ENCODE measurements at regions not wholly inside any gene's neighbourhood (a gene's known extent, or its start where the extent isn't known, plus 50 kb on each side); places are given as distances from the start of the nearest gene placed in this dataset.
A peak's percentile ranks its signal among the peaks of the same experiment; 100 is the strongest.

DNA sequence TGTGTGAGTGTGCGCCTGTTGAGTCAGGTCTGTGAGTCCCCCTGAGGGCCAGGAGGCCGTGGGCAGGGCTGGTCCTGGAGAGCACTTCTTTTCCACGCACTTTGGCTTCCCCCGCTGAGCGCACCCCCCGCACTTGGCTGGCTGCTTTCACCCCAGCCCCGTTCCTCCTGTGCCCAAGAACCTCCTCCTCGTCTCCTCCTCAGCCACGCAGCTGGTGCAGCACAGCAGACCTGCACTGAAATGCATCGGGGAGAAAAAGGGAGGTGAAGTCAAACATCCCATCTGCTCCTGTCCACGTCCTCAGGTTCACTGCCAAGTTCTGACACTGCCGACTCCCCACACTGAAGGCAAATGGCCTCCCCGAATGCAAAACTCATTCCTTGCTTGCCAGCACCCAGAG lies 362.7 kb upstream of the SFSWAP start:
- intact Hi-C loops (cut with DNase I; ENCODE audit: low total_unique reads): no loop called here
- Histone ChIP-seq H3K4me3 (no peak overlapping the region), H3K27me3 (no peaks in the 10 kb centered on the region), H3K36me3 (no peaks in the 10 kb centered on the region), H3K4me1 (no peaks in the 10 kb centered on the region), H3K9me3 (no peaks in the 10 kb centered on the region), H3K27ac (peak overlapping the region; percentile 5 to 41)
- no peak for TF ChIP-seq POLR2A (IDR thresholded peaks at IDR 0.05)
- TF ChIP-seq, protein P1, sequence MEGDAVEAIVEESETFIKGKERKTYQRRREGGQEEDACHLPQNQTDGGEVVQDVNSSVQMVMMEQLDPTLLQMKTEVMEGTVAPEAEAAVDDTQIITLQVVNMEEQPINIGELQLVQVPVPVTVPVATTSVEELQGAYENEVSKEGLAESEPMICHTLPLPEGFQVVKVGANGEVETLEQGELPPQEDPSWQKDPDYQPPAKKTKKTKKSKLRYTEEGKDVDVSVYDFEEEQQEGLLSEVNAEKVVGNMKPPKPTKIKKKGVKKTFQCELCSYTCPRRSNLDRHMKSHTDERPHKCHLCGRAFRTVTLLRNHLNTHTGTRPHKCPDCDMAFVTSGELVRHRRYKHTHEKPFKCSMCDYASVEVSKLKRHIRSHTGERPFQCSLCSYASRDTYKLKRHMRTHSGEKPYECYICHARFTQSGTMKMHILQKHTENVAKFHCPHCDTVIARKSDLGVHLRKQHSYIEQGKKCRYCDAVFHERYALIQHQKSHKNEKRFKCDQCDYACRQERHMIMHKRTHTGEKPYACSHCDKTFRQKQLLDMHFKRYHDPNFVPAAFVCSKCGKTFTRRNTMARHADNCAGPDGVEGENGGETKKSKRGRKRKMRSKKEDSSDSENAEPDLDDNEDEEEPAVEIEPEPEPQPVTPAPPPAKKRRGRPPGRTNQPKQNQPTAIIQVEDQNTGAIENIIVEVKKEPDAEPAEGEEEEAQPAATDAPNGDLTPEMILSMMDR (IDR thresholded peaks at IDR 0.05): no peak
- DNase-seq: no peak

DNA sequence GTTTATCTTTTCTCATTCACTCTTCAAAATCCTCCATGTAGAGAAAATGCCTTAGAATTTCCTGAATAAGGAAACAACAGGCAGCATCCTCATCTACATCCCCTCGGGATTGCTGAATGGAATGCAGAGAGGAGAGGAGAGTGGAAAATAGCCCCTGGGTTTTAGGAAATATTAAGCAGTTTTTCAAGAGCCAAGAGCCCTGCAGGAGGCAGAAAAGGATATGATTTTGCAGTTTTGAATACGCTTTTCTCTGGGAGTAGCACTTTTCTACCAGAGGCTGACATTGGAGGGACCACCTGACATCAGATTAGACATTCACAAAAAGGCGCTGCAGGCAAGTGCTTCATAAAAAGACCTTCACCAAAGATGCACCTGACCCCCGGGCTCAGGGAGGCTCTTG lies 362.2 kb upstream of the SFSWAP start:
- Histone ChIP-seq H3K27me3 (no peaks in the 10 kb centered on the region), H3K9me3 (no peaks in the 10 kb centered on the region), H3K4me3 (no peak overlapping the region), H3K27ac (peak overlapping the region; percentile 5 to 41), H3K4me1 (no peaks in the 10 kb centered on the region), H3K36me3 (no peaks in the 10 kb centered on the region)
- intact Hi-C loops (cut with DNase I; ENCODE audit: low total_unique reads): no loop called here
- TF ChIP-seq, protein P1 (IDR thresholded peaks at IDR 0.05): peak in 1 of 4 experiments; percentile 25
- TF ChIP-seq POLR2A (IDR thresholded peaks at IDR 0.05): no peak
- DNase-seq: no peak

DNA sequence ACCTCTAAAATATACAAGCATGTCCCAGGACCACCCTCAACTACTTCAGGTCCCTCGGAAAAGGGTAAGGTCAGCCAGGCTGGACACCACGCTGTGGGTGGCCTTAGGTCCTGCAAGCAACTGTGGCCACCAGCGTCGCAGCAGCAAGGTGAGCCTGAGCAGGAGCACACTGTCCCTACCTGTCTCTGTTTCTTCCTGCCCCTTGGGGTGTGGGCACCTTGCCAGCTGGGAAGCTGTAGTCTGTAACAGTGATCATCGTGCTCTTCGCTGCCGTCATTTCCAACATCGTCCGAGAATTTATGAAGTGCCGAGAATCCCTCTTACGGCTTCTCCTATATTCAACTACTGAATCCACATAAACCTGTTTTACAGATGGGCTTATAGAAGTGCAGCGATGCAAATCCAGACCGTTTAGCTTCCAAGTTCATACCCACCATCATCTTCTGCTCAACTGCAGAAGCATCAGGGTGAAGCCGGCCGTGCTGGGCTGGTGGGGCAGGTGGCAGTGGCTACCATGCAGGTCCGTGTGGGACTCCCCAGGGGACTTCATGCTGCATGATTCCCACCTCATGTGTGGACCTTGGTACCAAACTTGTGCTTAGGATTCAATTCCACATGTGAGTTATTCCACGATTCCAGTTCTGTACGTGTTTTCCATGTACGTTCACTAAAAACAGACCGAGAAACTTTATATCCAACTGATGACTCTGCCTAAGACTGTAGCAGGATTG lies 361.3 kb upstream of the SFSWAP start:
- DNase-seq: no peak
- H3K4me3 ChIP-seq: no peak overlapping the region
- H3K36me3 ChIP-seq: no peaks in the 10 kb centered on the region
- TF ChIP-seq, protein P1 (IDR thresholded peaks at IDR 0.05): no peak
- TF ChIP-seq POLR2A (IDR thresholded peaks at IDR 0.05): no peak
- intact Hi-C loops (cut with DNase I; ENCODE audit: low total_unique reads): no loop called here
- H3K27me3 ChIP-seq: no peaks in the 10 kb centered on the region
- peak overlapping the region in 1 of 2 donors; percentile 15 for H3K27ac ChIP-seq
- H3K4me1 ChIP-seq: no peaks in the 10 kb centered on the region
- H3K9me3 ChIP-seq: no peaks in the 10 kb centered on the region

DNA sequence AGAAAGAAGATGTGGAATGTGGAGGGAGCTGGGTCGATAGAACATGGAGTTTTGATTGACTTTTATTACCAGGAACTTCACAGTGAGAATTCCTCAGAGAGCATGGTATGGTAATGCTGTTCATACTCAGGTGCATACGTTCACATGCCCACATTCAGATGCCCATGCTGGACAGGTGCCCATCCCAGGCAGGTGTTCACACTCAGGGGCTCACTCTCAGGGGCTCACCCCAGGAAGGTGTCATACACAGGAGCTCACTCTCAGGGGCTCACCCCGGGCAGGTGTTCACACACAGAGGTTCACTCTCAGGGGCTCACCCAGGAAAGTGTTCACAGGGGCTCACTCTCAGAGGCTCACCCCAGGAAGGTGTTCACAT lies 360.0 kb upstream of the SFSWAP start:
- H3K4me1 ChIP-seq: no peaks in the 10 kb centered on the region
- DNase-seq: no peak
- H3K27ac ChIP-seq: peak overlapping the region; percentile 1
- intact Hi-C loops (cut with DNase I; ENCODE audit: low total_unique reads): no loop called here
- no peaks in the 10 kb centered on the region for H3K9me3 ChIP-seq
- no peak overlapping the region for H3K4me3 ChIP-seq
- no peaks in the 10 kb centered on the region for H3K36me3 ChIP-seq
- TF ChIP-seq, protein P1 (IDR thresholded peaks at IDR 0.05): no peak
- no peak for TF ChIP-seq POLR2A (IDR thresholded peaks at IDR 0.05)
- H3K27me3 ChIP-seq: no peaks in the 10 kb centered on the region

DNA sequence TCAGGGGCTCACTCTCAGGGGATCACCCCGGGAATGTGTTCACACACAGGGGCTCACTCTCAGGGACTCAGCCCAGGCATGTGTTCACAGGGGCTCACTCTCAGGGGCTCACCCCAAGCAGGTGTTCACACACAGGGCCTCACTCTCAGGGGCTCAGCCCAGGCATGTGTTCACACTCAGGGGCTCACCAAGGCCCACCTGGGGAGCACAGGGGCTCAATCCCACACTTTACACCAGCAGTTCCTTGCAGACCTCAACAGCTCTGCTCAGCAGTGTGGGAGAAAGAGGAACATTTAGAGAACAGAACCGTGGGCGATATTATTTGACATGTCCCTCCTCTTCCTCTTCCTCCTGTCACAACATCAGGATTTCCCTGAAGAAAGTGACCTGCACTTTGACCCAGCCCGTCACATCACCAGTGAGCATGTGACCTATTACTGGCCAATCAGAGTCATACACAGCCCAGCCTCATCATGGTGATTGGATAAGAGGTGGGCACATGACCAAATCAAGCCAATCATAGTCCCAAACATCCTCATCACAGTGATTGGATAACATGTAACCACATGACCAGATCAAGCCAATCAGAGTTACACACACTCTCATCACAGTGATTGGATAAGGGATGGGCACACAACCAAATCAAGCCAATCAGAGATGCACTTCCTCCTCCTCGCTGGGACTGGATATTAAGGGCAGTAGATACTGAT lies 359.4 kb upstream of the SFSWAP start:
- no peaks in the 10 kb centered on the region for H3K4me1 ChIP-seq
- no peaks in the 10 kb centered on the region for H3K27me3 ChIP-seq
- no peaks in the 10 kb centered on the region for H3K36me3 ChIP-seq
- H3K9me3 ChIP-seq: no peaks in the 10 kb centered on the region
- TF ChIP-seq, protein P1 (IDR thresholded peaks at IDR 0.05): no peak
- H3K4me3 ChIP-seq: no peak overlapping the region
- no peak for DNase-seq
- peak overlapping the region; percentile 1 for H3K27ac ChIP-seq
- intact Hi-C loops (cut with DNase I; ENCODE audit: low total_unique reads): no loop called here

Data from uterus (tissue), 3 donors.